Gastrocnemius medialis (tissue), 4 donors: ENCODE measurements at regions not wholly inside any gene's neighbourhood (a gene's known extent, or its start where the extent isn't known, plus 50 kb on each side); places are given as distances from the start of the nearest gene placed in this dataset.

Source experiments
- CTCF ChIP-seq, 5 experiments: fragments of 450-650 bp in 3 of 5; fragments of 200-600 bp in 2 of 5; sonication (generic) in 2 of 5; IDR thresholded peaks in 4 of 5; conservative IDR thresholded peaks in 1 of 5; 1 replicate in 4 of 5; 2 replicates in 1 of 5; pipeline ENCODE4 v1.5.1; 2016 to 2019; ENCODE audit warnings: antibody characterized with exemption in 5 of 5, mild to moderate bottlenecking in 3 of 5, moderate library complexity in 3 of 5
- POLR2A ChIP-seq, 2 donors: fragments of 450-650 bp; IDR thresholded peaks; one replicate each; pipeline ENCODE4 v1.6.1; 2017; ENCODE audit warnings: antibody characterized with exemption in 2 of 2, mild to moderate bottlenecking in 2 of 2, moderate library complexity in 2 of 2

- TF ChIP-seq CTCF (IDR thresholded peaks at IDR 0.05 in 4 of 5, conservative IDR thresholded peaks at IDR 0.05 in 1 of 5) (no peak), POLR2A (IDR thresholded peaks at IDR 0.05) (no peak)
Measured at GRCh38 chr14:98816195-98816594, 455.8 kb downstream of the BCL11B start.
